ENCODE measurements at regions not wholly inside any gene's neighbourhood (a gene's known extent, or its start where the extent isn't known, plus 50 kb on each side); places are given as distances from the start of the nearest gene placed in this dataset.

DNA sequence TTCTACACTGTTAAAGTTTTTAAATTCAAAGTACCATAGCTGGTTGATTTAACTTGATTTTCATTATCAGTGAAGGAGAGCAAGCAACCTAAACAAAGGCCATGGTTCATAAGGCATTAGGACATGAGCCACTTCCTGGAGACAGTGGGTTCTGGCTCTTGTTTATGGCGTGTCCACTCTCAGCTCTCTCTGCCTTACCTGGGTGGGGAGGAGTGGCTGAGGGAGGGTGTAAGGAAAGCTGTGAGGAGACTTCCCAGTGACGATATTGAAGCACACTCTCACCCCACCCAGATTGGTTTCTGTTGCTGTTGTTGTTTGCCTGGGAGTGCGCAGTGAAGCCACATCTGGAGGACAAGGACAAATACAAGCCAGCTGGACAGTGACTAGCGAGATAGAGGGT, 365.3 kb upstream of the FZD8 start:
- no peaks in the 10 kb centered on the region for H3K79me2 ChIP-seq (ENCODE audit: insufficient read depth, low read length)
- DNase-seq (ENCODE audit: low read depth) (no peak), FAIRE-seq (no peak)
- H3K27ac Mint-ChIP-seq (ENCODE audit: unreplicated experiment) = no peak overlapping the region
- H3K27me3 Mint-ChIP-seq (ENCODE audit: low read depth, unreplicated experiment) = no peaks in the 10 kb centered on the region
- no peaks in the 10 kb centered on the region for H3K27me3 ChIP-seq (ENCODE audit: insufficient read depth, low read length)
- no peaks in the 10 kb centered on the region for H4K20me1 ChIP-seq (ENCODE audit: insufficient read depth, low read length)
- no peak for TF ChIP-seq EZH2 (IDR thresholded peaks at IDR 0.05; ENCODE audit: insufficient read depth, low read length)
- TF ChIP-seq CTCF (IDR thresholded peaks at IDR 0.05; ENCODE audit: insufficient read depth, low read depth, low read length) = no peak
- H3K4me3 ChIP-seq (ENCODE audit: insufficient read depth, low read depth, low read length) = no peak overlapping the region
- H3K36me3 Mint-ChIP-seq (ENCODE audit: low read depth, unreplicated experiment) = no peaks in the 10 kb centered on the region
- no peaks in the 10 kb centered on the region for H3K4me1 Mint-ChIP-seq (ENCODE audit: low read depth, unreplicated experiment)
- H3K27ac ChIP-seq (ENCODE audit: low read depth, low read length) = no peak overlapping the region
- no peak overlapping the region for H3K4me2 ChIP-seq (ENCODE audit: low read length)
- H3K9me3 ChIP-seq (ENCODE audit: insufficient read depth, low read depth, low read length) = no peaks in the 10 kb centered on the region
- no peaks in the 10 kb centered on the region for H3K4me1 ChIP-seq (ENCODE audit: insufficient read depth, low read length)
- H3K9me3 Mint-ChIP-seq (ENCODE audit: unreplicated experiment) = peaks cover 9% of the 10 kb centered on the region
- H2AFZ ChIP-seq (ENCODE audit: low read depth, low read length) = no peak overlapping the region
- no peak overlapping the region for H3K4me3 Mint-ChIP-seq (ENCODE audit: unreplicated experiment)
- H3K9ac ChIP-seq (ENCODE audit: low read length) = no peak overlapping the region
- no peaks in the 10 kb centered on the region for H3K36me3 ChIP-seq (ENCODE audit: insufficient read depth, low read length)

- TF ChIP-seq CTCF (IDR thresholded peaks at IDR 0.05; ENCODE audit: insufficient read depth, low read depth, low read length) (no peak), EZH2 (IDR thresholded peaks at IDR 0.05; ENCODE audit: insufficient read depth, low read length) (no peak)
- Histone ChIP-seq H3K27ac (ENCODE audit: low read depth, low read length) (no peak overlapping the region), H3K9me3 (ENCODE audit: insufficient read depth, low read depth, low read length) (no peaks in the 10 kb centered on the region), H2AFZ (ENCODE audit: low read depth, low read length) (no peak overlapping the region), H3K4me1 (ENCODE audit: insufficient read depth, low read length) (no peaks in the 10 kb centered on the region), H3K9ac (ENCODE audit: low read length) (no peak overlapping the region), H3K4me2 (ENCODE audit: low read length) (no peak overlapping the region), H3K4me3 (ENCODE audit: insufficient read depth, low read depth, low read length) (no peak overlapping the region), H3K79me2 (ENCODE audit: insufficient read depth, low read length) (no peaks in the 10 kb centered on the region), H3K27me3 (ENCODE audit: insufficient read depth, low read length) (no peaks in the 10 kb centered on the region), H3K36me3 (ENCODE audit: insufficient read depth, low read length) (no peaks in the 10 kb centered on the region), H4K20me1 (ENCODE audit: insufficient read depth, low read length) (no peaks in the 10 kb centered on the region)
- H3K4me1 Mint-ChIP-seq (ENCODE audit: low read depth, unreplicated experiment) = no peaks in the 10 kb centered on the region
- H3K27me3 Mint-ChIP-seq (ENCODE audit: low read depth, unreplicated experiment) = no peaks in the 10 kb centered on the region
- H3K27ac Mint-ChIP-seq (ENCODE audit: unreplicated experiment) = no peak overlapping the region
- H3K4me3 Mint-ChIP-seq (ENCODE audit: unreplicated experiment) = no peak overlapping the region
- FAIRE-seq (no peak), DNase-seq (ENCODE audit: low read depth) (no peak)
- H3K9me3 Mint-ChIP-seq (ENCODE audit: unreplicated experiment) = peaks cover 5% of the 10 kb centered on the region
- peaks cover 2% of the 10 kb centered on the region for H3K36me3 Mint-ChIP-seq (ENCODE audit: low read depth, unreplicated experiment)
Measured at GRCh38 chr10:36003688-36004087, 361.6 kb upstream of the FZD8 start.

DNA sequence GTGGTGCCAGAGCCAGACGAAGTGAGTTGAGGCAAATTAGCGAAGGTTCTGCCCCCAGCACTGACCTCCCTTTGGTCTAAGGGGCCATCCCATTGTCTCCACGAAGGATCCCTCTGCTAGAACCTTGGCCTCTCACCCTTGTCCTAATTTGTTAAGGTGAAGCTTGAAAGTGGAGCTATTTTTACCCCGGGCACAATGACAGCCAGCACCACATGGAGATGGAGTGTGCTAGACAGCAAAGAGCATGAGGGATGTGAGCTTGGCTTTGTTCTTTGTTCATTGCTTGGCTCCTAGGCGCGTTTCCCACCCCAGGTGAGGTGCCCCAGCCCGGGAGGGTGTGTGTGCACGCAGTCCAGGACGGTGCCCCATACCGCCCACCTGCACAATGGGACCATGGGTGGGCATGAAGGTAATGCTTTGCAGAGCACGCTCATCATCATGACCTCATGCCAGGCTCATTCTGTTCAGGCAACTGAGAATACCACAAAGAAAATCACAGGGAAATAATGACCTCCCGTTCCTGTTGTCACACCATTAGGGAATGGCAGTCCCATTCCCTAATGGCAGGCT, 361.0 kb upstream of the FZD8 start:
- H3K4me1 Mint-ChIP-seq (ENCODE audit: low read depth, unreplicated experiment) = no peaks in the 10 kb centered on the region
- TF ChIP-seq EZH2 (IDR thresholded peaks at IDR 0.05; ENCODE audit: insufficient read depth, low read length) (no peak), CTCF (IDR thresholded peaks at IDR 0.05; ENCODE audit: insufficient read depth, low read depth, low read length) (no peak)
- H3K79me2 ChIP-seq (ENCODE audit: insufficient read depth, low read length) = no peaks in the 10 kb centered on the region
- no peaks in the 10 kb centered on the region for H3K9me3 ChIP-seq (ENCODE audit: insufficient read depth, low read depth, low read length)
- H3K4me3 ChIP-seq (ENCODE audit: insufficient read depth, low read depth, low read length) = no peak overlapping the region
- no peak overlapping the region for H3K4me3 Mint-ChIP-seq (ENCODE audit: unreplicated experiment)
- H4K20me1 ChIP-seq (ENCODE audit: insufficient read depth, low read length) = no peaks in the 10 kb centered on the region
- no peak overlapping the region for H3K9ac ChIP-seq (ENCODE audit: low read length)
- no peak overlapping the region for H2AFZ ChIP-seq (ENCODE audit: low read depth, low read length)
- no peak overlapping the region for H3K27ac ChIP-seq (ENCODE audit: low read depth, low read length)
- H3K27ac Mint-ChIP-seq (ENCODE audit: unreplicated experiment) = no peak overlapping the region
- H3K9me3 Mint-ChIP-seq (ENCODE audit: unreplicated experiment) = peaks cover 5% of the 10 kb centered on the region
- H3K4me2 ChIP-seq (ENCODE audit: low read length) = no peak overlapping the region
- peaks cover 2% of the 10 kb centered on the region for H3K36me3 Mint-ChIP-seq (ENCODE audit: low read depth, unreplicated experiment)
- no peak for DNase-seq (ENCODE audit: low read depth)
- no peaks in the 10 kb centered on the region for H3K4me1 ChIP-seq (ENCODE audit: insufficient read depth, low read length)
- no peak for FAIRE-seq
- H3K27me3 Mint-ChIP-seq (ENCODE audit: low read depth, unreplicated experiment) = no peaks in the 10 kb centered on the region
- no peaks in the 10 kb centered on the region for H3K27me3 ChIP-seq (ENCODE audit: insufficient read depth, low read length)
- no peaks in the 10 kb centered on the region for H3K36me3 ChIP-seq (ENCODE audit: insufficient read depth, low read length)

All from astrocyte (in vitro differentiated cells and primary cell).